Gastrocnemius medialis (tissue), 4 donors: ENCODE measurements at regions not wholly inside any gene's neighbourhood (a gene's known extent, or its start where the extent isn't known, plus 50 kb on each side); places are given as distances from the start of the nearest gene placed in this dataset.
A peak's percentile ranks its signal among the peaks of the same experiment; 100 is the strongest.

ENCODE experiments used
- ATAC-seq, 2 donors: fragments of 150-250 bp; one replicate each; pipeline ENCODE4 v1.9.1; 2016
- DNase-seq, 2 donors: peaks; one replicate each; pipeline ENCODE4 v3.0.0-alpha.2; 2019
- H3K27ac ChIP-seq, 4 donors: fragments of 200-600 bp; sonication (generic); 1 replicate in 1 of 4; 2 replicates in 3 of 4; pipeline ENCODE4 v1.5.1; 2016 to 2018; ENCODE audit warnings: mild to moderate bottlenecking in 2 of 4, moderate library complexity in 1 of 4
- H3K27me3 ChIP-seq, 3 donors: fragments of 200-600 bp; sonication (generic) in 2 of 3; 1 replicate in 1 of 3; 2 replicates in 2 of 3; pipeline versions ENCODE4 v1.5.1 to v1.6.0; 2016 to 2019; ENCODE audit warnings: mild to moderate bottlenecking in 1 of 3, moderate library complexity in 1 of 3
- H3K36me3 ChIP-seq, 2 donors: fragments of 200-600 bp; sonication (generic) in 1 of 2; one replicate each; pipeline ENCODE4 v1.5.1; 2017 to 2018
- H3K4me1 ChIP-seq, 2 donors: fragments of 200-600 bp; sonication (generic) in 1 of 2; one replicate each; pipeline ENCODE4 v1.5.1; 2016 to 2017; ENCODE audit warnings: mild to moderate bottlenecking in 2 of 2
- H3K4me3 ChIP-seq, 4 donors: fragments of 200-600 bp; sonication (generic) in 3 of 4; 1 replicate in 1 of 4; 2 replicates in 3 of 4; pipeline ENCODE4 v1.5.1; 2016 to 2019; ENCODE audit warnings: mild to moderate bottlenecking in 2 of 4
- H3K9me3 ChIP-seq, 3 donors: fragments of 200-600 bp; sonication (generic) in 2 of 3; 1 replicate in 1 of 3; 2 replicates in 2 of 3; pipeline ENCODE4 v1.5.1; 2016 to 2019
- POLR2A ChIP-seq, 2 donors: fragments of 450-650 bp; IDR thresholded peaks; one replicate each; pipeline ENCODE4 v1.6.1; 2017; ENCODE audit warnings: antibody characterized with exemption in 2 of 2, mild to moderate bottlenecking in 2 of 2, moderate library complexity in 2 of 2
- in situ Hi-C, 4 donors: fragments of 200-750 bp; cut with MboI; loops; one replicate each; pipeline versions ENCODE4 v1.15.0 to v1.8.0; 2017; ENCODE audit warnings: low sequenced_read_pairs in 4 of 4
- intact Hi-C: fragments of 100-400 bp; cut with DNase I; formaldehyde crosslinking; loops from one replicate; pipeline ENCODE4 v1.15.1; 2023; ENCODE audit warnings: low total_unique reads
- TF ChIP-seq, protein P1 (sequence below), 5 experiments: fragments of 450-650 bp in 3 of 5; fragments of 200-600 bp in 2 of 5; sonication (generic) in 2 of 5; IDR thresholded peaks in 4 of 5; conservative IDR thresholded peaks in 1 of 5; 1 replicate in 4 of 5; 2 replicates in 1 of 5; pipeline ENCODE4 v1.5.1; 2016 to 2019; ENCODE audit warnings: antibody characterized with exemption in 5 of 5, mild to moderate bottlenecking in 3 of 5, moderate library complexity in 3 of 5

DNA sequence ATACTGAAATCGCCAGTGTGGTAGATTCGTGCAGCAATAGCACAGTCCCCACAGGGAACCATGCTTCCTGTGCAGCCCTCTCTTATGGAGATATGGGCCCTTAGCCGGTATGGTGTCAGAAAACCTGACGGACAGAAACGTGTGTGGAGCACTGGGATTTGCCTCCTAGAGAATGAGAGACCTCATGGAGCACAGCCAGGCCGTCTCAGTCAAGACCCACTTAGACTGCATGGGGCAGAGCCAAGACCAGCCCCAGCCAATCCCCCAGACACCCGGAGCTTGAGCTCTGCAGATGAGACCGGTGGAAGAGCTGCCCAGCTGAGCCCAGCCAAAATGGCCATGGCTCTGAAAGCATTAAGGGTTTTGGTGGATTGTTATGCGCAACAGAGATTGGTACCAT is 163.7 kb downstream of the DLL1 start:
- Histone ChIP-seq H3K9me3 (no peaks in the 10 kb centered on the region), H3K4me1 (peaks cover 23 to 35% of the 10 kb centered on the region in 2 donors), H3K27ac (peak overlapping the region; percentile 38 to 70 (median 64)), H3K4me3 (no peak overlapping the region), H3K27me3 (no peaks in the 10 kb centered on the region), H3K36me3 (no peaks in the 10 kb centered on the region)
- DNase-seq (no peak), ATAC-seq (no peak)
- TF ChIP-seq, protein P1, sequence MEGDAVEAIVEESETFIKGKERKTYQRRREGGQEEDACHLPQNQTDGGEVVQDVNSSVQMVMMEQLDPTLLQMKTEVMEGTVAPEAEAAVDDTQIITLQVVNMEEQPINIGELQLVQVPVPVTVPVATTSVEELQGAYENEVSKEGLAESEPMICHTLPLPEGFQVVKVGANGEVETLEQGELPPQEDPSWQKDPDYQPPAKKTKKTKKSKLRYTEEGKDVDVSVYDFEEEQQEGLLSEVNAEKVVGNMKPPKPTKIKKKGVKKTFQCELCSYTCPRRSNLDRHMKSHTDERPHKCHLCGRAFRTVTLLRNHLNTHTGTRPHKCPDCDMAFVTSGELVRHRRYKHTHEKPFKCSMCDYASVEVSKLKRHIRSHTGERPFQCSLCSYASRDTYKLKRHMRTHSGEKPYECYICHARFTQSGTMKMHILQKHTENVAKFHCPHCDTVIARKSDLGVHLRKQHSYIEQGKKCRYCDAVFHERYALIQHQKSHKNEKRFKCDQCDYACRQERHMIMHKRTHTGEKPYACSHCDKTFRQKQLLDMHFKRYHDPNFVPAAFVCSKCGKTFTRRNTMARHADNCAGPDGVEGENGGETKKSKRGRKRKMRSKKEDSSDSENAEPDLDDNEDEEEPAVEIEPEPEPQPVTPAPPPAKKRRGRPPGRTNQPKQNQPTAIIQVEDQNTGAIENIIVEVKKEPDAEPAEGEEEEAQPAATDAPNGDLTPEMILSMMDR (IDR thresholded peaks at IDR 0.05 in 4 of 5, conservative IDR thresholded peaks at IDR 0.05 in 1 of 5): no peak
- no peak for TF ChIP-seq POLR2A (IDR thresholded peaks at IDR 0.05)
- in situ Hi-C loops (no loop called here), intact Hi-C loops (loop anchor here (2.0 to 5.0 kb wide), 2 partner anchors 78 to 100 kb away; no protein-coding TSS in a partner anchor)

DNA sequence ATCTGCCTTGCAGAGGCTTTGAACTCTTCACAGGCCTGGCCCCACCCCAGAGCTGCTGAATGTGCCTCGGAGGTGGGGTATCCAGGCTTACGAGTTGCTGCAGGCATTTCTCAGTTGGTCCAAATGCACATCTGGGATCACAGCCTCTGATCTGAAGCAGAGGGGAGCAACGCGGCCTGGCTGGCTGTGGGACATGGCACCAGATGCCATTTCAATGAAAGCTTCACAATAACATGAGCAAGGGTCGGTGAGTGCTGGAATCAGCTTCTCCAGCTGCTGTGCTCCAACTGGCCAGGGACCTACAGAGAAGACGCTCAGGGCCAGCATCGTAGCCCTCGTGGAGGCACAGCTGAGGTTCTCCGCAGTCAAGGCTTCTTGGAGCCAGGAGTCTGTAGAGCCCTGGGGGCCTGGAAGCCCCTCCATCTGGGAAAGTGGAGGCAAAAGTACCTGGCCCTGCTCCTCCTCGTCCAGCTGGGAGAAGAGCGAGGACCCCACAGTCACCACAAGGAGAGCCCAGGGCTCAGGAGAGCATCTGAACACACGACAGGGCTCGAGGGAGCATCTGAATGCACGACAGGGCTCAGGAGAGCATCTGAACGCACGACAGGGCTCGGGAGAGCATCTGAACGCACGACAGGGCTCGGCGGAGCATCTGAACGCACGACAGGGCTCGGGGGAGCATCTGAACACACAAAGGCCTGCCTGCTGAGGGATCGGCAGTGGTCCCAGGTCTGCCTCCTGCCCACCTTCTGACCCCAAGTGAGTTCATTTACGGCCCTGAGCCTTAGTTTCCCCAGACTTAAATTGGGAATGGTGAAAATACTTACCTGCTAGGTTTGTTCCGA is 165.2 kb downstream of the DLL1 start:
- H3K27ac ChIP-seq: peak overlapping the region; percentile 38 to 70 (median 64)

DNA sequence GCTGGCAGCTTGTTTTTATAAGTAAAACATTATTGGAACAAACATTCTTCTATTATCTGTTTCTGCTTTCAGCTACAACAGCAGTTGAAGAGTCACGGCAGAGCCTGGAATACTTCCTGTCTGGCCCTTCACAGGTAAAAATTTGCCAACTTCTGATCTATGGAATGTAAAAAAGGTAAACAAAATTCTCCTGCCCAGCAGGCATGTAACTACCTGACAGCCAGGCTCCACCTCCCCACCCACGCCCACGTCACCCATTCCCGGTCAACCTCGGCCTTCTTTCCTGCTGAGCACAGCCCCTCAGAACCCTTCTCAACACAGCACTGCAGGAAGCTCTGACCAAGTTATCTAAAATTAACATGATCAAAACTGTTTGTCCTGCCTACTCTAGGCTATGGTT is 166.0 kb downstream of the DLL1 start:
- Histone ChIP-seq H3K36me3 (no peaks in the 10 kb centered on the region), H3K27me3 (no peaks in the 10 kb centered on the region), H3K9me3 (no peaks in the 10 kb centered on the region), H3K4me1 (peaks cover 20 to 33% of the 10 kb centered on the region in 2 donors), H3K27ac (peak overlapping the region in 1 of 4 donors; percentile 70), H3K4me3 (peak overlapping the region in 1 of 4 donors; percentile 21)
- ATAC-seq (no peak), DNase-seq (no peak)
- in situ Hi-C loops (no loop called here), intact Hi-C loops (loop anchor here (5.0 kb wide), 1 partner anchor 102 kb away; no protein-coding TSS in a partner anchor)
- no peak for TF ChIP-seq POLR2A (IDR thresholded peaks at IDR 0.05)
- TF ChIP-seq, protein P1 (IDR thresholded peaks at IDR 0.05 in 4 of 5, conservative IDR thresholded peaks at IDR 0.05 in 1 of 5): no peak

More for the DNA sequence above, 165.2 kb downstream of the DLL1 start:
- TF ChIP-seq, protein P1 (IDR thresholded peaks at IDR 0.05 in 4 of 5, conservative IDR thresholded peaks at IDR 0.05 in 1 of 5): no peak
- no peak for TF ChIP-seq POLR2A (IDR thresholded peaks at IDR 0.05)
- no peaks in the 10 kb centered on the region for H3K36me3 ChIP-seq
- in situ Hi-C loops (no loop called here), intact Hi-C loops (loop anchor here (2.0 to 5.0 kb wide), 2 partner anchors 77 to 102 kb away; no protein-coding TSS in a partner anchor)
- ATAC-seq (no peak), DNase-seq (no peak)
- peak overlapping the region in 1 of 4 donors; percentile 21 for H3K4me3 ChIP-seq
- H3K27me3 ChIP-seq: no peaks in the 10 kb centered on the region
- H3K9me3 ChIP-seq: no peaks in the 10 kb centered on the region
- peaks cover 23 to 35% of the 10 kb centered on the region in 2 donors for H3K4me1 ChIP-seq

DNA sequence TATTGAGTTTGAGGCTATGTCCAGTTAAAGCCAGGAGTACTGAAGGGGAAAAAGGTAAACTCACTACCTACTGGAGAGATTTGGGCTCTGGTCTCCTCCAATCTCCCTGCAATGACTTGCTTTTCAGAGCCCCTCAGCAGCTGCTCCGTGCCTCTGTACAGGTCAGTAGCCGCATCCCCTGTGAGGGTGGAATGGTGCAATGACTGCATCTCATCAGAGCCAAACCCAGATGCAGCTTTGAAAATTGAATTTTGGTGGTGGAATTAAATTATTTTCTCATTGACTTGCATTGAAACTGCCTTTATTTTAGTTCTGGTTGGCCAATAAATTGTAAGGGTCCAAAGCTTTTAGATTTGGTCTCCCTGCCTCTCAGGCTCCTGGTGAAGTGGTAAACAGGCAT is 166.7 kb downstream of the DLL1 start:
- intact Hi-C loops: no loop called here
- ATAC-seq (no peak), DNase-seq (no peak)
- TF ChIP-seq, protein P1 (IDR thresholded peaks at IDR 0.05 in 4 of 5, conservative IDR thresholded peaks at IDR 0.05 in 1 of 5): no peak
- no peak for TF ChIP-seq POLR2A (IDR thresholded peaks at IDR 0.05)
- no peaks in the 10 kb centered on the region for H3K36me3 ChIP-seq
- H3K27me3 ChIP-seq: no peaks in the 10 kb centered on the region
- no peaks in the 10 kb centered on the region for H3K9me3 ChIP-seq
- in situ Hi-C loops: no loop called here
- H3K27ac ChIP-seq: no peak overlapping the region
- H3K4me1 ChIP-seq: peaks cover 13 to 26% of the 10 kb centered on the region in 2 donors
- no peak overlapping the region for H3K4me3 ChIP-seq
